GM20431 (cell line): ENCODE measurements at regions not wholly inside any gene's neighbourhood (a gene's known extent, or its start where the extent isn't known, plus 50 kb on each side); places are given as distances from the start of the nearest gene placed in this dataset.

Experiments used
- in situ Hi-C: fragments of 300-500 bp; cut with MseI, MboI; formaldehyde crosslinking; loops from one replicate; pipeline ENCODE4 v1.15.0; 2020; ENCODE audit warnings: low sequenced_read_pairs; ENCODE audit not compliant: unreplicated experiment

DNA sequence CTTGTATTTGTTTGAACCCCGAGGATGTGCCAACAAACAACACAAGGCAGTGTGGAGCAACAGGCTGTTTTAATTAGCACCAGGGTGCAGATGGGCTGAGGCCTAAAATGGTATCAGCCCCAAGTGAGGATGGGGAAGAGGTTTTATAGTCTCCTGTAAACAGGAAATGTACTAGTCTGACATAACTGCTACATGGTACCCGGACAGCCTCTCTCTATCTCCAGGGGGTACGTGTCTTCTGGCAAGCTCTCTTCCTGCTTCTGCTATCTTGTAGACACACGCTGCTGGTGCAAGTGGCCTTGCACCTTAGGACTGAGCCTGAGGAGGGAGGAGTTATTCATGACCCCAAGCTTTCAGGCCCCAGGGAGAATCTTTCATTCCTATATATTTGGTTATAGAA, 2451.0 kb downstream of the TP53TG3F start:
- in situ Hi-C loops: no loop called here

DNA sequence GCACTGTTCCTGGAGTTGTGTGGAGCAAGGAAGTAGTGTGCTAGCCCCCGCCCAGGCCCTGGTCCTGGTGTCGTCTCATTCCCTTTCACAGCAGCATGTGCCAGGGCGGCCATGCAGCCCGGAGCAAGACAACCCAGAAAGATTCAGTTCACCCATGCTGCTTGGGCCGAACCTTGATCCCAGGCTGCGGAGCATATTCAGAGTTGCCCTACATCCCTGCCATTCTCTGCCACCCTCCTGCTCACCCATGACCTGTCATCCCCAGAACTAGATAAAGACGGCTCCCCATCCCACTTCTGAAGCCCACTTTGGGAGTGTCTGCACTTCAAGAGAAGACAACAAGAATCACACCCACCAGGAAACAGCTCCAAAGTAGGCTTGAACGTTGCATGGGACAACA, 2452.5 kb downstream of the TP53TG3F start:
- in situ Hi-C loops: no loop called here

- in situ Hi-C loops: no loop called here
Observed at GRCh38 chr16:35931722-35932121, 2472.3 kb downstream of the TP53TG3F start.
